ENCODE measurements at regions not wholly inside any gene's neighbourhood (a gene's known extent, or its start where the extent isn't known, plus 50 kb on each side); places are given as distances from the start of the nearest gene placed in this dataset.

- Histone ChIP-seq H3K27me3 (no peaks in the 10 kb centered on the region), H3K36me3 (no peaks in the 10 kb centered on the region), H3K4me3 (no peak overlapping the region), H3K9me3 (no peaks in the 10 kb centered on the region), H3K27ac (no peak overlapping the region), H3K4me1 (no peaks in the 10 kb centered on the region)
- TF ChIP-seq POLR2A (IDR thresholded peaks at IDR 0.05) (no peak), EP300 (IDR thresholded peaks at IDR 0.05) (no peak), CTCF (IDR thresholded peaks at IDR 0.05) (no peak)
- 100% methylated on average over 1 of the region's 1 CpG for WGBS, 2 donors
- DNase-seq (ENCODE audit: low spot score in 2 of 2), result no peak
Measured at GRCh38 chrX:113009837-113010236, 169.2 kb upstream of the AMOT start.

GRCh38 chrX:113009029-113009428 is 168.4 kb upstream of the AMOT start:
- H3K9me3 ChIP-seq, result no peaks in the 10 kb centered on the region
- no peaks in the 10 kb centered on the region for H3K27me3 ChIP-seq
- DNase-seq (ENCODE audit: low spot score in 2 of 2), result no peak
- 86% methylated on average over 3 of the region's 3 CpGs; no CpG with 5 or more reads in 1 of the 2 donors for WGBS, 2 donors
- no peak overlapping the region for H3K4me3 ChIP-seq
- H3K27ac ChIP-seq, result no peak overlapping the region
- no peaks in the 10 kb centered on the region for H3K4me1 ChIP-seq
- no peaks in the 10 kb centered on the region for H3K36me3 ChIP-seq
- no peak for TF ChIP-seq CTCF (IDR thresholded peaks at IDR 0.05)
- TF ChIP-seq EP300 (IDR thresholded peaks at IDR 0.05), result no peak
- TF ChIP-seq POLR2A (IDR thresholded peaks at IDR 0.05), result no peak

- no peaks in the 10 kb centered on the region for H3K9me3 ChIP-seq
- WGBS, 2 donors, result 79 to 94% methylated on average over 6 of the region's 6 CpGs
- no peak for TF ChIP-seq POLR2A (IDR thresholded peaks at IDR 0.05)
- no peak for TF ChIP-seq CTCF (IDR thresholded peaks at IDR 0.05)
- no peak for TF ChIP-seq EP300 (IDR thresholded peaks at IDR 0.05)
- H3K27me3 ChIP-seq, result no peaks in the 10 kb centered on the region
- no peak for DNase-seq (ENCODE audit: low spot score in 2 of 2)
- H3K4me1 ChIP-seq, result no peaks in the 10 kb centered on the region
- no peak overlapping the region for H3K27ac ChIP-seq
- no peak overlapping the region for H3K4me3 ChIP-seq
- H3K36me3 ChIP-seq, result no peaks in the 10 kb centered on the region
Measured at GRCh38 chrX:113001836-113002235, 161.2 kb upstream of the AMOT start.

- no peak overlapping the region for H3K4me3 ChIP-seq
- no peak overlapping the region for H3K27ac ChIP-seq
- no peak for TF ChIP-seq CTCF (IDR thresholded peaks at IDR 0.05)
- no peak for TF ChIP-seq POLR2A (IDR thresholded peaks at IDR 0.05)
- no peak for TF ChIP-seq EP300 (IDR thresholded peaks at IDR 0.05)
- no peaks in the 10 kb centered on the region for H3K36me3 ChIP-seq
- H3K9me3 ChIP-seq, result no peaks in the 10 kb centered on the region
- no peaks in the 10 kb centered on the region for H3K4me1 ChIP-seq
- WGBS, 2 donors, result 57% methylated on average over 1 of the region's 1 CpG
- DNase-seq (ENCODE audit: low spot score in 2 of 2), result no peak
- H3K27me3 ChIP-seq, result no peaks in the 10 kb centered on the region
Measured at GRCh38 chrX:112997991-112998390, 157.4 kb upstream of the AMOT start.

GRCh38 chrX:112991801-112992200 is 151.2 kb upstream of the AMOT start:
- Histone ChIP-seq H3K9me3 (no peaks in the 10 kb centered on the region), H3K27ac (no peak overlapping the region), H3K27me3 (no peaks in the 10 kb centered on the region), H3K4me1 (no peaks in the 10 kb centered on the region), H3K36me3 (no peaks in the 10 kb centered on the region), H3K4me3 (no peak overlapping the region)
- 81 to 92% methylated on average over 2 of the region's 2 CpGs for WGBS, 2 donors
- TF ChIP-seq POLR2A (IDR thresholded peaks at IDR 0.05), result no peak
- TF ChIP-seq CTCF (IDR thresholded peaks at IDR 0.05), result no peak
- no peak for TF ChIP-seq EP300 (IDR thresholded peaks at IDR 0.05)
- no peak for DNase-seq (ENCODE audit: low spot score in 2 of 2)

Measured in tibial nerve (tissue), 4 donors.